ENCODE measurements at regions not wholly inside any gene's neighbourhood (a gene's known extent, or its start where the extent isn't known, plus 50 kb on each side); places are given as distances from the start of the nearest gene placed in this dataset.

DNA sequence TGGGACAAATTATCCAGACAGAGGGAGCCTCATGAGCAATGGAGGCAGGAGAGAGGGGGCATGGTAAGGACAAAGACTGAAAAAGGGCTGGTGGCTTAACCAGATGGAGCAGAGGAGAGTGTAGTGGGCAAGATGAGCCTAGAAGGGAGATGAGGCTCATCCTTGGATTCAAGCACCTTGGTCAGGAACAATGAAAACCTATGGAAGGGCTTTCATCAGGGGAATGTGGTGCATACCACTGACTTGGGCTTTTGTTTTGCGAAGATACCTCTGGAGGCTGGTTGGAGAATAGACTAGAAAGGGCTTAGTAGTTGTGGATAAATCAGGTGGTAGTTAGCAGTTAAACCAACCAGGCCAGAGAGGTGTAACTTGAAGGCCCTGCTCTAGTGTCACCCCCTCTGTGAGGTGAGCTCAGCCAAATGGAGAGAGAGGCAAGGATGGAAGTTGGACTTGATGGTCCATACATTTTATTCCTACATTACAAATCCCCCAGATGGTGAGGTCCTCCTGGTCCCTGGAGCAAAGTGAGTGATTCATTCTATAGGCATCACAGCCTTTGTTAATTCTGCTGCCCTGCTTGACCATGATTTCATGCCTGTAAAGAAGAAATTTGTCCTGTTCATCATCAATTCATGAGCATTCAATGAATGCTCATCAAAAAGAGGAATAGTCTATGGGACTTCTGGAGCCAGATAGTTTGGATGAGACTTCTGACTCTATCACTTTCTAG is 264.8 kb upstream of the IGFBP7 start:
- no peak overlapping the region for H3K9ac ChIP-seq (ENCODE audit: low read length)
- no peak overlapping the region for H3K4me3 ChIP-seq (ENCODE audit: low read depth, low read length)
- H3K9me3 ChIP-seq (ENCODE audit: control insufficient read depth, insufficient read depth, low read depth, low read length): peaks cover 15% of the 10 kb centered on the region
- no peaks in the 10 kb centered on the region for H3K36me3 ChIP-seq (ENCODE audit: control insufficient read depth, insufficient read depth, low read length)
- no peak overlapping the region for H3K27ac ChIP-seq (ENCODE audit: low read depth, low read length)
- H3K27me3 ChIP-seq (ENCODE audit: control insufficient read depth, insufficient read depth, low read length): no peaks in the 10 kb centered on the region
- no peaks in the 10 kb centered on the region for H3K4me1 ChIP-seq (ENCODE audit: control insufficient read depth, insufficient read depth, low read length)

DNA sequence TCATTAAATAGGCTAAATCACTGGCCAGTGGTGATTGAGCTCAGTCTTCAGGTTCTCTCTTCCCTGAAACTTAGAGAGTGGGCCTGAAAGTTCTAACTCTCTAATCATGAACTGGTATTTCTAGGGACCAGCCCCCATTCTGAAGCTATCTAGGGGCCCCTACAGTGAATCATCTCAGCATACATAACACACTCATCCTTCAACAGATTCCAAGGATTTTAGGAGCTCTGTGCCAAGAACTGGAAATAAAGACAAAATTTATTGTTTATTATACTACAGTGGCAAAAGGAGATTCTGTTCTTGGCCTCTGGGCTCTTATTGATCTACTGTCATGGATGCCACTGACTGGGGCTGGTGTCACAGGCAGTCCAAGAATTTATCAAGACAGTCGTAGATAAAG is 263.8 kb upstream of the IGFBP7 start:
- Histone ChIP-seq H3K9me3 (ENCODE audit: control insufficient read depth, insufficient read depth, low read depth, low read length) (peaks cover 15% of the 10 kb centered on the region), H3K36me3 (ENCODE audit: control insufficient read depth, insufficient read depth, low read length) (no peaks in the 10 kb centered on the region), H3K27me3 (ENCODE audit: control insufficient read depth, insufficient read depth, low read length) (no peaks in the 10 kb centered on the region), H3K4me3 (ENCODE audit: low read depth, low read length) (no peak overlapping the region), H3K27ac (ENCODE audit: low read depth, low read length) (no peak overlapping the region), H3K9ac (ENCODE audit: low read length) (no peak overlapping the region), H3K4me1 (ENCODE audit: control insufficient read depth, insufficient read depth, low read length) (no peaks in the 10 kb centered on the region)

DNA sequence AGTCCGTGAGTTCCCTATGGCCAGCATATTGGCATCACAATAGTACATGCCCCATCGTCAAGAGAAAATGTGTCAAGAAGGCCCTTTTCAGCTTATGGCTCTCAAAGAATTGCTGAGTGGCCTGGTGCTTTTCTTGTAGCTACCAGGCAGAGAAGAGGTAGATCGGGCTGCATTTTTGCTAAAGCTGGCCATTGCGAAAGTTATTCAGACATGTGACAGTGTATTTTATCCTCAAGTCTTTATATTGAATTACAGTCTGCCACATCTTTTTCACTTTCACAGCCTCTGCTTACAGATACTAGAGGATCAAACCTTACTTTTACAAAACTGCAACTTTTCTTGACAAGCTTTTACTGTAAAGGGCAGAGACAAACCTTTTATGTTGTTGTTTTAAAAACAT is 261.5 kb upstream of the IGFBP7 start:
- Histone ChIP-seq H3K9me3 (ENCODE audit: control insufficient read depth, insufficient read depth, low read depth, low read length) (peaks cover 20% of the 10 kb centered on the region), H3K4me3 (ENCODE audit: low read depth, low read length) (no peak overlapping the region), H3K36me3 (ENCODE audit: control insufficient read depth, insufficient read depth, low read length) (no peaks in the 10 kb centered on the region), H3K27ac (ENCODE audit: low read depth, low read length) (no peak overlapping the region), H3K9ac (ENCODE audit: low read length) (no peak overlapping the region), H3K27me3 (ENCODE audit: control insufficient read depth, insufficient read depth, low read length) (no peaks in the 10 kb centered on the region), H3K4me1 (ENCODE audit: control insufficient read depth, insufficient read depth, low read length) (no peaks in the 10 kb centered on the region)

DNA sequence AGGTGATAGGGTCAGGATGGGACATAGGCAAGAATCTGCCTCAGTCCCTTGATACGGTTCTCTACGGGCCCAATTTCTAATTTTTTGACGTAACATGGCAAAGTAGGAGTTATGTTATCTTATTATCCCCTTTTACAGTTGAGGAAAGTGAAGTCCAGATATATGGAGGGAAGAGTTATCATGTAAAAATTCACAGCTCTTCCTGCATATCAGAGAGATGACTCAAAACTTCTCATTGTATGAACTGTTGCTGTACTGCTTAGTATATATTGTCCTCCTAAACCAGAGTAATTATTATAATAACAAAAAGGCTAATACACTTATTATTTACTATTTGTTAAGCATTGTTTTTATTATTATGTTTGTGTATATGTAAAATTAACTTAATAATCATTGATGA is 260.5 kb upstream of the IGFBP7 start:
- no peak overlapping the region for H3K9ac ChIP-seq (ENCODE audit: low read length)
- peaks cover 15% of the 10 kb centered on the region for H3K9me3 ChIP-seq (ENCODE audit: control insufficient read depth, insufficient read depth, low read depth, low read length)
- no peaks in the 10 kb centered on the region for H3K27me3 ChIP-seq (ENCODE audit: control insufficient read depth, insufficient read depth, low read length)
- no peaks in the 10 kb centered on the region for H3K4me1 ChIP-seq (ENCODE audit: control insufficient read depth, insufficient read depth, low read length)
- no peaks in the 10 kb centered on the region for H3K36me3 ChIP-seq (ENCODE audit: control insufficient read depth, insufficient read depth, low read length)
- no peak overlapping the region for H3K27ac ChIP-seq (ENCODE audit: low read depth, low read length)
- no peak overlapping the region for H3K4me3 ChIP-seq (ENCODE audit: low read depth, low read length)

DNA sequence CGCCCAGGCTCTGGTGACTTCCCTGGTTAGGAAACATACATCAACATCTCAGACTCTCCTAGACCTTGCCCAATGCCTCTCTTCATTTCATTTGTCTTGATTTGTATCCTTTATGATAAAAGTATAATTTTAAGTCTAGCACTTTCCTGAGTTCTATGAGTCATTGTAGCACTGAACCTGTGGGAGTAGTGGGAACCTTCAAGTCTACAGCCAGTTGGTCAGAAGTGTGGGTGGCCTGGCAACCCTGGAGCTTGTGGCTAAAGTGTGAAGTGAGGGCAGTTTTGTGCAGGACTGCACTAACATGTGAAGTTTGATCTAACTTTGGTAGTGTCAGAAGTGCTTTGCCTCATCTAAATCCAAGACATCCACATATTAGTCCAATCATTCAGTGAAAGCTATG is 259.3 kb upstream of the IGFBP7 start:
- Histone ChIP-seq H3K27me3 (ENCODE audit: control insufficient read depth, insufficient read depth, low read length) (no peaks in the 10 kb centered on the region), H3K9ac (ENCODE audit: low read length) (no peak overlapping the region), H3K4me3 (ENCODE audit: low read depth, low read length) (no peak overlapping the region), H3K9me3 (ENCODE audit: control insufficient read depth, insufficient read depth, low read depth, low read length) (peaks cover 13% of the 10 kb centered on the region), H3K27ac (ENCODE audit: low read depth, low read length) (no peak overlapping the region), H3K36me3 (ENCODE audit: control insufficient read depth, insufficient read depth, low read length) (no peaks in the 10 kb centered on the region), H3K4me1 (ENCODE audit: control insufficient read depth, insufficient read depth, low read length) (no peaks in the 10 kb centered on the region)

DNA sequence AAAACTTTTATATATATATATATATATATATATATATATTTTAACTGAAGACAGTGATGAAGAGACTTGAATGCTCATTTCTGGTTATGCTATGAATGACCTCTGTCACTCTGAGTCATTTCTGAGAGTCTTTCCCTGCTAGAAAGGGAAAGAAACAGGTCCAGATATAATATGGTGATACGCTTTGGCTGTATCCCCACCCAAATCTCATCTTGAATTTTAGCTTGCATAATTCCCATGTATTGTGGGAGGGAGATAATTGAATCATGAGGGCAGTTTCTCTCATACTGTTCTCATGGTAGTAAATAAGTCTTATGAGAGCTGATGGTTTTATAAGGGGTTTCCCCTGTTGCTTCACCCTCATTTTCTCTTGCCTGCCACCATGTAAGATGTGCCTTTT is 254.1 kb upstream of the IGFBP7 start:
- peaks cover 30% of the 10 kb centered on the region for H3K9me3 ChIP-seq (ENCODE audit: control insufficient read depth, insufficient read depth, low read depth, low read length)
- H3K27me3 ChIP-seq (ENCODE audit: control insufficient read depth, insufficient read depth, low read length): no peaks in the 10 kb centered on the region
- H3K4me3 ChIP-seq (ENCODE audit: low read depth, low read length): no peak overlapping the region
- no peaks in the 10 kb centered on the region for H3K4me1 ChIP-seq (ENCODE audit: control insufficient read depth, insufficient read depth, low read length)
- H3K9ac ChIP-seq (ENCODE audit: low read length): no peak overlapping the region
- H3K27ac ChIP-seq (ENCODE audit: low read depth, low read length): no peak overlapping the region
- H3K36me3 ChIP-seq (ENCODE audit: control insufficient read depth, insufficient read depth, low read length): no peaks in the 10 kb centered on the region

DNA sequence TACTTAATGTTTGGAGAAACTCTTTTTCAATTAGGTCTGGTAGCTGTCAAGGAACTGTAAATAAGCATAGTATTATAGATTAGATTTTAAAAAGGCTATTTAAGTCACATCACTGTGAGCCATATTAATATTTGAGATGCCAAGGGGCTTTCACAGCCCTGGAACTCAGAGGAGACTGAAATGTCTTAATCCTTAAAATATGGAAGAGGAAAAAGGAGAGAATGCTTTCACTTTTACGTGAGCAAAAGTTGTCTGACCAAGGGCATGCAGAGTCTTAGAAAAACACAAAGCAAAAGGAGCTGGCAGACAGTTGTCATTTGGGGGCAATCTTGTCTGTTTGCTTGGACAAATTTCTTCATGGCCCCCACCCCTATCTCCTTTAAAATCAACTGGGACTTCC is 253.2 kb upstream of the IGFBP7 start:
- no peaks in the 10 kb centered on the region for H3K4me1 ChIP-seq (ENCODE audit: control insufficient read depth, insufficient read depth, low read length)
- H3K4me3 ChIP-seq (ENCODE audit: low read depth, low read length): no peak overlapping the region
- H3K27me3 ChIP-seq (ENCODE audit: control insufficient read depth, insufficient read depth, low read length): no peaks in the 10 kb centered on the region

DNA sequence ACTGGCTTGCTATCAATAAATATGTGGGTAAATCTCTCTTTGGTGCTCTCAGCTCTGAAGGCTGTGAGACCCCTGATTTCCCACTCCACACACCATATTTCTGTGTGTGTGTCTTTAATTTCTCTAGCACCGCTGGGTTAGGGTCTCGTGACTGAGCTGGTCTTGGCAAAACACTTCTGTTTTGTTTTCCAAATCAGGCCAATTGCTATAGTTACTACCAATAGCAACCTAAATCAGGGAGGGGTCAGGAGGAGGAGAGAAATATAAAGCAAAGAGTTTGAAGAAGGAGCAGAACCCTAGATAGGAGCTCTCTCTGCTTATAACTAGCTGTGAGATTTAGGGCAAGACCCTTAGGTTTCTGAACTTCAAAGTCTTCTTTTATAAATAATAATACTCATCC is 250.5 kb upstream of the IGFBP7 start:
- Histone ChIP-seq H3K27ac (ENCODE audit: low read depth, low read length) (no peak overlapping the region), H3K4me3 (ENCODE audit: low read depth, low read length) (no peak overlapping the region), H3K9ac (ENCODE audit: low read length) (no peak overlapping the region), H3K36me3 (ENCODE audit: control insufficient read depth, insufficient read depth, low read length) (no peaks in the 10 kb centered on the region), H3K4me1 (ENCODE audit: control insufficient read depth, insufficient read depth, low read length) (no peaks in the 10 kb centered on the region), H3K9me3 (ENCODE audit: control insufficient read depth, insufficient read depth, low read depth, low read length) (peaks cover 25% of the 10 kb centered on the region), H3K27me3 (ENCODE audit: control insufficient read depth, insufficient read depth, low read length) (no peaks in the 10 kb centered on the region)

More for the DNA sequence above, 253.2 kb upstream of the IGFBP7 start:
- Histone ChIP-seq H3K9ac (ENCODE audit: low read length) (no peak overlapping the region), H3K36me3 (ENCODE audit: control insufficient read depth, insufficient read depth, low read length) (no peaks in the 10 kb centered on the region), H3K27ac (ENCODE audit: low read depth, low read length) (no peak overlapping the region), H3K9me3 (ENCODE audit: control insufficient read depth, insufficient read depth, low read depth, low read length) (peaks cover 29% of the 10 kb centered on the region)

DNA sequence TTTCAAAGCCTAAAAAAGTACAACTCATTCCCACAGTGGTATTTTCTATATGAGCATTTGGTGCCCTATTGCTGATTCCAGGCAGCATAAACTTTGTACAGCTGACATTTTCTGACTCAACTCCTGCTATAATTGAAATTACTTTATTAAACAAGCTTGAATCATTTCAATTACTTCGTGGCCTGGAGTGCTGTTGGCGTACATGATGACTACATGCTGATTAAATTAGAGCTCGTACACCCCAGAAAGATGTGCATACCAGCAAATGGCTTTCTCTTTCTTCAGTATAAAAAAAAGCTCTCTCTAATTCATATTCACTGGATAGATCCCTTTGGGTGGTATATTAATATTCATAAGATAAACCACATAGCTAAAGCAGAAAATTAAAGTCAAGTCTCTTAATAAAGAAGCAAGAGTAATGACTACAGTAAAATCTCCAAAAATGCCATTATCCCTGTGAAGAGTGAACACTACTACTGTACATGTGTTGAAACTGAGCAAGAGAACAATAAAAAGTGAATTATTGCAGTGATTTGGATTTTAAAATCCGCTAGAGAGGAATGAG is 245.0 kb upstream of the IGFBP7 start:
- H3K9ac ChIP-seq (ENCODE audit: low read length): no peak overlapping the region
- peaks cover 10% of the 10 kb centered on the region; the same call in 1 of the 2 replicates for H3K9me3 ChIP-seq (ENCODE audit: control insufficient read depth, insufficient read depth, low read depth, low read length)
- no peaks in the 10 kb centered on the region for H3K4me1 ChIP-seq (ENCODE audit: control insufficient read depth, insufficient read depth, low read length)
- H3K27ac ChIP-seq (ENCODE audit: low read depth, low read length): no peak overlapping the region
- no peak overlapping the region for H3K4me3 ChIP-seq (ENCODE audit: low read depth, low read length)
- H3K27me3 ChIP-seq (ENCODE audit: control insufficient read depth, insufficient read depth, low read length): no peaks in the 10 kb centered on the region
- no peaks in the 10 kb centered on the region for H3K36me3 ChIP-seq (ENCODE audit: control insufficient read depth, insufficient read depth, low read length)

DNA sequence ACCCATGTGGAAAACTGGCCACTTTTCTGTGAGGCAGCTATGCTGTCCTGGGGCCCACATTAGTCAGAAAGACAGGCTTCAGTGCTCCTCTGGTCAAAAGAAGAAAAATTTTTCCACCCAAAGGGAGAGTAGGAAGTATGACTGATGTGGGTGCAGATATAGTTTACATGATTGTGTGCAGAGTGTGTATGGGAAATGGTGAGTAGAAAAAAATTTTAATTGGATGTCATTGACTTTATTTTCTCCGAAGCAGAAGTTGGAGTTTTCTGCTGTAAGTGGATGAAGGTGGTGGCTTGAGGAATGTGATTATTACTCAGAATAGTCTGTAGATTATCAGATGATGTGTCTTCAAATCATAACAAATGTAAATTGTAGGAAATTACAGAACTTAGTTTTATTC is 241.5 kb upstream of the IGFBP7 start:
- H3K4me3 ChIP-seq (ENCODE audit: low read depth, low read length): no peak overlapping the region
- H3K27ac ChIP-seq (ENCODE audit: low read depth, low read length): no peak overlapping the region
- no peaks in the 10 kb centered on the region for H3K27me3 ChIP-seq (ENCODE audit: control insufficient read depth, insufficient read depth, low read length)
- no peaks in the 10 kb centered on the region for H3K36me3 ChIP-seq (ENCODE audit: control insufficient read depth, insufficient read depth, low read length)
- no peaks in the 10 kb centered on the region for H3K9me3 ChIP-seq (ENCODE audit: control insufficient read depth, insufficient read depth, low read depth, low read length)
- H3K4me1 ChIP-seq (ENCODE audit: control insufficient read depth, insufficient read depth, low read length): no peaks in the 10 kb centered on the region
- no peak overlapping the region for H3K9ac ChIP-seq (ENCODE audit: low read length)

DNA sequence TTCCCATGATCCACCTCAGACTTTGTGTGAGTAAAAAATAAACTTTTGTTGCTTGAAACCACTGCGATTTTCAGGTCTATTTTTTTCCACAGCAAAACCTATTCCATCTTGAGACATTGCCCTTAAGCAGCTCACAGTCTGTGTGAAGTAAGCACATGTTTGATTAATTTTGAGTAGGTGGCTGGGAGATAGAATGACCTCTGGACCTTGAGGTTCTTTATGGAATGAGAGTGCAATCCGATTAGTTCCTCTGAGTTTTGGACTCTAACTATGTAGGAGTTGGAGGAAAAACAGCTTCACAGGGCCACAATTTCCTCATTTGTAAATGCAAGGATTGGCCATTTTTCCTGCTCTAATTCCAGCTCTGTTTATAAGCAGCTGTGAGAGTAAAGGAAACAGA is 234.1 kb upstream of the IGFBP7 start:
- Histone ChIP-seq H3K27ac (ENCODE audit: low read depth, low read length) (no peak overlapping the region), H3K36me3 (ENCODE audit: control insufficient read depth, insufficient read depth, low read length) (no peaks in the 10 kb centered on the region), H3K9me3 (ENCODE audit: control insufficient read depth, insufficient read depth, low read depth, low read length) (no peaks in the 10 kb centered on the region), H3K27me3 (ENCODE audit: control insufficient read depth, insufficient read depth, low read length) (no peaks in the 10 kb centered on the region), H3K4me3 (ENCODE audit: low read depth, low read length) (no peak overlapping the region), H3K9ac (ENCODE audit: low read length) (no peak overlapping the region), H3K4me1 (ENCODE audit: control insufficient read depth, insufficient read depth, low read length) (peaks cover 11% of the 10 kb centered on the region; the same call in 1 of the 2 replicates)
